Retina (tissue), 1 donor: ENCODE measurements at regions not wholly inside any gene's neighbourhood (a gene's known extent, or its start where the extent isn't known, plus 50 kb on each side); places are given as distances from the start of the nearest gene placed in this dataset.

ENCODE experiments used
- DNase-seq: peaks from one replicate; pipeline ENCODE4 v3.0.0-alpha.2; 2016

- no peak for DNase-seq
These were observed 372.0 kb downstream of the CDH10 start for GRCh38 chr5:24272741-24273140.

- no peak for DNase-seq
These were observed 364.6 kb downstream of the CDH10 start for GRCh38 chr5:24280215-24280614.

- DNase-seq, result no peak
These were observed 363.0 kb downstream of the CDH10 start for GRCh38 chr5:24281818-24282217.

GRCh38 chr5:24289582-24290335 is 355.0 kb downstream of the CDH10 start:
- DNase-seq, result no peak

DNA sequence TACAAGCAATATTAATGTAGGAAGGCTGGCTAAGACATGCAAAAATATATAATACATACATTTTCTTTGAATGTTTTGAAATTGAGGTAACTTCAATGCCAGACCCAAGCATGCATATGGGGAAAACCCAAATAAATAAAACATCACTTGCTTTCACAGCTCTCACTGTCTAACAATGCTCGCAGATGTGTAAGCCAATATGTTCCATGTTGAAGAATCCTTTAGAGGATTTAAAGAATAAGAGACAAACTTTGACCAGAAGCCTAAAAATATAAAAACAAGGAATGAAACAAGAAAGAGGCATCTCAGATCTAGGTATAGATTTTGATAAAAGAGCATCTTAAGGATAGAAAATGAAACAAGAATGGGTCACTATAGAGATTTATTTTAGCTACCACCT is 354.2 kb downstream of the CDH10 start:
- DNase-seq, result no peak

DNA sequence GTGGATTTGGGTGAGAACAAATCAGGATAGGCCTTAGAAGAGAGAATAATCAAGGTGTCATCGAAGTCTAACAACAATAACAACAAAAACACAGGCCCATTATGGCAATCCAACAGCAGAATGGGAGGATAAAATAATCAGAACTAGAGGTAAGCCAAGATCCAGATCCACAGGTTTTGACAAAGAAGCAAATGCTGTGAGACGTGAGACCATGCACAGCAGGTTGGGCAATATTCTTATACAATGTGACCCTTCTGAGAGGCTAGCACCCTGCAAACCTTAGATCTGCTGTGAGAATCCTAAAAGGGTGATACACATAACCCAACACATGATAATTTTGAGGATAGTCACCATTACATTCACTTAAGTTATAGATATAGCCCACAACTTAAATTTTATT is 352.9 kb downstream of the CDH10 start:
- no peak for DNase-seq

DNA sequence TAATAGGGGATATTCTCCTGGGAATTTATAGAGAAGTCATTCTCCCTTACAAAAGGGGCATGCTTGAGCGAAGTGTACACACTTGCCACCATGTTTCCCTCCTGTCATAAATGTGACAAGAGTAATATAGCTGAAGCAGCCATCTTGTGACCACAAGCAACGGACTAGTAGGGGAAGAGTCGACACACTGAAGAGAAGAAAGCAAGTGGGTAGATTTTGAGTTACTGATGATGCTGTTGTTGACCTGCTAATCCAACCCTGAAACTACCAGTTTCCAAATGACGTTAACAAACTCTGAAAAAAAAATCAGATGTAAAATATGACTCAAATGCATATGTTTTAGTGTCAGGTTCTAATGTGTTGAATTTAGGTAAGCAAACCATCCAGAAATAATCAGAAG is 350.4 kb downstream of the CDH10 start:
- DNase-seq, result no peak

DNA sequence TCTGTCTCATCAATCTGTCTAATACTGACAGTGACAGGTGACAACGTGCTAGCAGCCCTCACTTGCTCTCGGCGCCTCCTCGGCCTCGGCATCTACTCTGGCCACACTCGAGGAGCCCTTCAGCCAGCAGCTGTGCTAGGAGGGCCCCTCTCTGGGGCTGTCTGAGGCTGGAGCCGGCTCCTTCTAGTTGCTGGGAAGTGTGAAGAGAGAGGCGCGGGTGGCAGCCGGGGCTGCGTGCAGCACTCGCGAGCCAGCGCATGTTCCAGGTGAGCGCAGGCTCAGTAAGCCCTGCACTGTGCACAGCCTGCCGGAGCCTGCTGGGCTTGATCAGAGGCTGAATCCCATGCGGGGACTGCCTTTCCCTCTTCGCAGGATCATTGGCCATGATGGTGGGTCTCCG is 330.7 kb downstream of the CDH10 start:
- no peak for DNase-seq

GRCh38 chr5:24320643-24321042 is 324.1 kb downstream of the CDH10 start:
- DNase-seq, result no peak

GRCh38 chr5:24325306-24325832 is 319.4 kb downstream of the CDH10 start:
- DNase-seq, result no peak

DNA sequence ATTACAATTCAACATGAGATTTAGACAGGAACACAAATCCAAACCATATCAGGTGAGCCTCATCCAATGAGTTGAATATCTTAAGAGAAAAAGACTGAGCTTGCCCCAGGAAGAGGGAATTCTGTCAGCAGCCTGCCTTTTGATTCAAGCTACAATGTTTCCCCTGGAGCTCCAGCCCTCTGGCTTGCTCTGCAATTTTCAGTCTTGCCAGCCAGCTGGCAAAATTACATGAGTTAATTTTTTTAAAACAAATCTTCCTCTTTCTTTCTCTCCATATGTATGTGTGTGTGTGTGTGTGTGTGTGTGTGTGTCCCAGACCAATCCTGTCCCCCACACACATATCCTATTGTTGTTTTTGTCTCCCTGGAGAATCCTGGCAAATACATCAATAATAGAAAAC is 313.2 kb downstream of the CDH10 start:
- no peak for DNase-seq

DNA sequence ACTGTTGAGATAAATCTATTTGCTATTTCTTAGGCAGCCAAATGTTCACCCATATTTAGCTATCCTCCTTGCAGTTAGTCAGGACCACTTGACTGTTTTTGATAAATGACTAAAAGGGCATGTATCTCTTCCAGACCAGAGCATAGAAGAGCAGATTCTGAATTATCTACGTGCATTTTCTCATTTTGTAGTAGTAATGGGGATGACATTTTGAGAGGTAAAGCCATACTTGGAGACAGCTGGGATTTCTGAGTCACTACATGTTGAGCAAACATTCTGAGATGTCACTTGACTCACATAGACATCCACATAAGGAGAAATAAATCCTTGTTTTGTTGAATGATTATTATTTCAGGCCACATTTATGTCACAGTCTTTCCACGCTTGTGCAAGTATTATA is 297.6 kb downstream of the CDH10 start:
- DNase-seq, result no peak

DNA sequence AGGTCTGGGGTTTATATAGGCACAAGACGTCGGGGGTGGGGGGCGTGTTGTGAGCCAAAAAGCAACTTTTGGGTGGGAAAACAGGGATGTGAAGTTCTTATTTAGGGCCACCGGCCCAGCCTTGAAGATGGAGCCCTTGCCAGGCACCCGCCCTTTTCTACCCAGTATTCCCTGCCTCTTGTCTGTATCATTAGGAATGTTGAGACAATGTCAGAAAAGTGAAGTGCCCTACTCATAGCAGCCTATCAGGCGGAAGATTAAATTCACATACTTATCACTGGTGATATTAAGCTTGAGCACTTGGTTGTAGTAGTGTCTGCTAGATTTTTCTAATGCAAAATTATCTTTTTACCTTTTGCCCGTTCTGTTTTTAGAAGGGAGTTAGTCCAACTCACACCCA is 293.5 kb downstream of the CDH10 start:
- DNase-seq, result no peak

- DNase-seq, result no peak
These were observed 291.8 kb downstream of the CDH10 start for GRCh38 chr5:24353016-24353415.

DNA sequence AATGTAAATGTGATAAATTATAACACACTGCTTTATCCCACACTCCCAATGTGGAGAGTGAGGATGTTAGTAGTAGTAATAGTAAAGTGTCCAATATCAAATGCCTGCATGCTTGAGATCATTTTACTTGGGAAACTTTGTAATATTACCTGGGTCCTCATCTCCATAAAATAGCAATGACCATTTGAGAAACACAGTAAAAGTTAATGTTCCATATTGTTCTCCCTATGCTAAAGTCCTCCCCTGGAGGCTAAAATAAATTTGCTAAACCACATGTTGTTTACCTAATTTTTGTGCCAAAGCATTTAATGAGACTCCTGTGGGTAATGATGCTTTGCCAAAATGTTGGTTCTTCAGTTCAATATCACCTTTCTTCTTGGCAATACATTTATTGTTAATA is 291.2 kb downstream of the CDH10 start:
- no peak for DNase-seq

DNA sequence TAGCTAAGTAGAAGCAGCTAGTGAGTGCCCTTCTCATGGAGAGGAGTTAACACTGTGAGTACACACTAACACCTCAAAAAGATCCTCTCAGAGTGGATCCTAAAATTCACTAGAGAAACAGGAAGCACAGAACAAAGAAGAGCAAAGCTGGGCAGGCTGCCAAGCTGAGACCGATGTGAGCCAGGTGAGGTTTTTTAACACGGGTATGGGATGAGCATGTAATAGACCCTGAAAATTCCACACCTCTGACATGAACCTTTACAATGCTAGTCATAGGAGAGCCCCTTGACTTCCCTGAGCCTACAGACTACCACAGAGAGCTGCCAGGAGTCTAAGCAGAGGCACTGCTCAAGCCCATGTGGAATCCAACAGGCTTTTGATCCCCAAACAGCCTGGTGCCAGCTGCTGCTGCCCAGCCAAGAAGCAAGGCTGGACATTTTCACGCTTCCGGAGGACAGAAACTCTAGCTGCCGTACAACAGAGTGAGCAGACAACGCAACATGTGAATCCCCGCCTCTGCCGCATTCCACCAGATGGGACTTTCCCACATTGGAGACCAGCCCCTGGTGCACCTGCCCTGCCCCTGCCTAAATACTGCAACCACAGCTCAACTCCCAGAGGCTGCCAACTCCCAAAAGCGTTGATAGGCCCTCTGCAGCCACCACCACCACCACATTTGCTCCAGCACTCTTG is 280.8 kb downstream of the CDH10 start:
- DNase-seq, result no peak

- no peak for DNase-seq
These were observed 280.1 kb downstream of the CDH10 start for GRCh38 chr5:24364711-24365110.

- no peak for DNase-seq
These were observed 279.4 kb downstream of the CDH10 start for GRCh38 chr5:24365406-24365805.

GRCh38 chr5:24367216-24367615 is 277.6 kb downstream of the CDH10 start:
- DNase-seq, result no peak

DNA sequence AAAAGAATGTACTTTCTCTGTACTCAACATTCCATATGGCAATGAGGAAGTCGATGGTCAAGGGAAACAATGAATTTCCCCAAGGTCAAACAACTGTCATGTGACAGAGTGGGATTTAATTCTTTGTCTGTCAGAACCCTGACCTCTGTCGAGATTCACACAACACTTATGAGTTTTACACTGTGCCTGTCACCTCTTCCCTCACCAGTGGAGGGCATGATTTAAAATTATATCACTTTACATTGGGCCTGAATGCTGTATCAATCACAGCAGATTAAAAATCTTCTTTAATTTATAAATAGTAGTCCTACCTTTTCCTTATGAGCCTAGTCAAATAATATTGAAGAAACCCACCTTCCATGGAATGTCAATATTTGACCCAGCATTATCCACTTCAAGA is 276.7 kb downstream of the CDH10 start:
- no peak for DNase-seq

GRCh38 chr5:24376210-24376609 is 268.6 kb downstream of the CDH10 start:
- no peak for DNase-seq

GRCh38 chr5:24376616-24377015 is 268.2 kb downstream of the CDH10 start:
- no peak for DNase-seq

GRCh38 chr5:24381861-24382489 is 262.8 kb downstream of the CDH10 start:
- DNase-seq, result no peak

DNA sequence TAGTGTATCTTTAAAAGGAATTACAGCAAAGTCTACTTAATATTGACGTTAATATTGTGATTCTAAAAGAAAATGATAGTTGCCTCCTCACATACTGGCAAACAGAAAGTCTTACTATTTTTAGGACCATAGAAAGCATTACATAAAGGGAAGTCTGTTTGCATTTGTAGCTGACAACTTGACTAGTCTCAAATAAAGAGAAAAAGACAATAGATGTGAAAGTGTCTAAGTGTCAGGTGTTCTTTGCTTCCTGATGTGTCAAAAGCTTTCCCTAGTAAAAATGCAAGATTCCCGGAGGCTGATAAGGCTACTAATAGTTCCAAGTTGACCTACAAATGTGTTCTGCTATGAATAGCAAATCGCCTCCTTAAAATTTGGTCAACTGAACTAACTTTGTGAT is 259.7 kb downstream of the CDH10 start:
- no peak for DNase-seq
